Adipocyte (in vitro differentiated cells): ENCODE measurements at regions not wholly inside any gene's neighbourhood (a gene's known extent, or its start where the extent isn't known, plus 50 kb on each side); places are given as distances from the start of the nearest gene placed in this dataset.
"Not testable (repeated sequence)": the region's sequence is repeated elsewhere in the genome, so short reads cannot be mapped to it uniquely, and the experiment has no call there.

Experiments used
- DNase-seq: peaks from one replicate; pipeline ENCODE4 v3.0.0-alpha.2; 2015; ENCODE audit warnings: low read depth
- H3K27me3 ChIP-seq: replicated peaks from 2 replicates; pipeline ENCODE4 v1.7.0; 2013; ENCODE audit warnings: mild to moderate bottlenecking, low read length, moderate library complexity; ENCODE audit not compliant: control insufficient read depth, insufficient read depth
- H3K36me3 ChIP-seq: 2 replicates; pipeline ENCODE4 v1.7.0; 2013; ENCODE audit warnings: low read length, mild to moderate bottlenecking, moderate library complexity; ENCODE audit not compliant: control insufficient read depth, insufficient read depth, severe bottlenecking
- H3K4me1 ChIP-seq: 2 replicates; pipeline ENCODE4 v1.7.0; 2013; ENCODE audit warnings: mild to moderate bottlenecking, low read length, moderate library complexity; ENCODE audit not compliant: control insufficient read depth, insufficient read depth
- H3K4me3 ChIP-seq: 2 replicates; pipeline ENCODE4 v1.7.0; 2013; ENCODE audit warnings: mild to moderate bottlenecking, low read length, moderate library complexity
- H3K9ac ChIP-seq: 2 replicates; pipeline ENCODE4 v1.7.0; 2013; ENCODE audit warnings: mild to moderate bottlenecking, low read length, moderate library complexity
- H3K9me3 ChIP-seq: 2 replicates; pipeline ENCODE4 v1.7.0; 2013; ENCODE audit warnings: mild to moderate bottlenecking, low read length, moderate library complexity; ENCODE audit not compliant: control insufficient read depth

- Histone ChIP-seq H3K4me3 (no peak overlapping the region), H3K27me3 (no peaks in the 10 kb centered on the region), H3K9ac (no peak overlapping the region), H3K36me3 (no peaks in the 10 kb centered on the region), H3K4me1 (peaks cover 7% of the 10 kb centered on the region), H3K9me3 (no peaks in the 10 kb centered on the region)
- DNase-seq, result no peak
These were observed 175.3 kb upstream of the FGF13 start for GRCh38 chrX:138886769-138887168.

GRCh38 chrX:138885886-138886285 lies 174.4 kb upstream of the FGF13 start:
- Histone ChIP-seq H3K4me3 (peak overlapping the region; percentile 5), H3K36me3 (no peaks in the 10 kb centered on the region), H3K4me1 (peaks cover 7% of the 10 kb centered on the region), H3K27me3 (no peaks in the 10 kb centered on the region), H3K9ac (no peak overlapping the region), H3K9me3 (no peaks in the 10 kb centered on the region)
- no peak for DNase-seq

- not testable (repeated sequence) for H3K36me3 ChIP-seq, H3K4me1 ChIP-seq, DNase-seq, H3K9me3 ChIP-seq, H3K27me3 ChIP-seq, H3K9ac ChIP-seq, H3K4me3 ChIP-seq
These were observed 168.8 kb upstream of the FGF13 start for GRCh38 chrX:138880293-138880692.

GRCh38 chrX:138877746-138878145 lies 166.2 kb upstream of the FGF13 start:
- no peak for DNase-seq
- H3K9me3 ChIP-seq, result peaks cover 5% of the 10 kb centered on the region
- no peaks in the 10 kb centered on the region for H3K36me3 ChIP-seq
- no peak overlapping the region for H3K9ac ChIP-seq
- no peak overlapping the region for H3K4me3 ChIP-seq
- H3K4me1 ChIP-seq, result no peaks in the 10 kb centered on the region
- H3K27me3 ChIP-seq, result no peaks in the 10 kb centered on the region

DNA sequence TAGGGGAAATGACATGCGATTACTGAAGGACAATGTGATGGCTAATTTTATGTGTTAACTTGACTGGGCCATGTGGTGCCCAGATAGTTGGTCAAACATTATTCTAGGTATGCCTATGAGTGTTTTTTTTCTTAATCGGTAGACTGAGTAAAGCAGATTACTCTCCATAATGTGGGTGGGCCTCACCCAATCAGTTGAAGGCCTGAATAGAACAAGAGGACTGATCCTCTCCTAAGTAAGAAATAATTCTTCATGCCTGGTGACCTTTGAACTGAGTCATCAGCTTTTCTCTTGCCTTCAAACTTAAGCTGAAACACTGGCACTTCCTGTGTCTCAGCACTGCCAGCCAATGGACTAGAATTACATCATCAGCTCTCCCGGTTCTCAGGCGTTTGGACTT lies 164.0 kb upstream of the FGF13 start:
- Histone ChIP-seq H3K9ac (no peak overlapping the region), H3K4me3 (no peak overlapping the region), H3K27me3 (no peaks in the 10 kb centered on the region), H3K9me3 (peaks cover 5% of the 10 kb centered on the region), H3K4me1 (no peaks in the 10 kb centered on the region), H3K36me3 (no peaks in the 10 kb centered on the region)
- DNase-seq, result no peak

- Histone ChIP-seq H3K9me3 (peaks cover 5% of the 10 kb centered on the region), H3K27me3 (no peaks in the 10 kb centered on the region), H3K4me3 (no peak overlapping the region), H3K9ac (no peak overlapping the region), H3K4me1 (no peaks in the 10 kb centered on the region), H3K36me3 (no peaks in the 10 kb centered on the region)
- DNase-seq, result no peak
These were observed 162.9 kb upstream of the FGF13 start for GRCh38 chrX:138874271-138874935.

DNA sequence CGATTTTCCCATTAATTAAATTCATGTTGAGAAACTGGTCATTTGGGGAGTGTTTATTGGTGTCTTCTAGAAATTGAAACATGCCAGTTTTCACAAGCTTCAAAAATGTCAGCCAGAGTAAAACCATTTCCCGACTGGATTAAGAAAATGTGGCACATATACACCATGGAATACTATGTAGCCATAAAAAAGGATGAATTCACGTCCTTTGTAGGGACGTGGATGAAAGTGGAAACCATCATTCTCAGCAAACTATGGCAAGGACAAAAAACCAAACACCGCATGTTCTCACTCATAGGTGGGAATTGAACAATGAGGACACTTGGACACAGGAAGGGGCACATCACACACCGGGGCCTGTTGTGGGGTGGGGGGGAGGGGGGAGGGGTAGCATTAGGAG lies 162.1 kb upstream of the FGF13 start:
- not testable (repeated sequence) for H3K36me3 ChIP-seq, H3K4me1 ChIP-seq, H3K4me3 ChIP-seq, H3K27me3 ChIP-seq, H3K9ac ChIP-seq, H3K9me3 ChIP-seq, DNase-seq

- Histone ChIP-seq H3K4me1 (no peaks in the 10 kb centered on the region), H3K27me3 (no peaks in the 10 kb centered on the region), H3K4me3 (no peak overlapping the region)
These were observed 161.0 kb upstream of the FGF13 start for GRCh38 chrX:138872537-138872936.

GRCh38 chrX:138871739-138872138 lies 160.2 kb upstream of the FGF13 start:
- peaks cover 5% of the 10 kb centered on the region for H3K9me3 ChIP-seq
- DNase-seq, result no peak
- no peaks in the 10 kb centered on the region for H3K36me3 ChIP-seq
- H3K4me1 ChIP-seq, result no peaks in the 10 kb centered on the region
- no peak overlapping the region for H3K9ac ChIP-seq
- H3K27me3 ChIP-seq, result no peaks in the 10 kb centered on the region
- H3K4me3 ChIP-seq, result no peak overlapping the region

More at GRCh38 chrX:138872537-138872936, 161.0 kb upstream of the FGF13 start:
- no peak for DNase-seq
- Histone ChIP-seq H3K36me3 (no peaks in the 10 kb centered on the region), H3K9ac (no peak overlapping the region), H3K9me3 (peaks cover 5% of the 10 kb centered on the region)

DNA sequence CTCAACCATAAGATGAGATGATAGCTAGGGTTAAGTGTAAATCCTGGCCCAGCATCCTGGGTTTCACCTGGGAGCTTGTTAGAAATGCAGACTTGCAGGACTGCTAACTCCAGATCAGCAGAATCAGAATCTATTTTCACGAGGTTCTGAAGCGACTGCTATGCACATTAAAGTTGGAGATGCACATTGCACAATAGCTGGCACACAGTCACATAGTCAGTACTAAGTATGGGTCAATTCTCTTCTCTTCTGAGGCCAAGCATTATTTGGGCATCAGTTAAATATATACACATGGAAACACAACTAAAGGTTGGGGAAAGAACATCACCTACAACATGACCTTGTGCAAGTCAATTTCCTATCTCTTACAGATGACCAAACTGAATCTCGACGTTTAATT lies 155.1 kb upstream of the FGF13 start:
- Histone ChIP-seq H3K27me3 (peaks cover 8% of the 10 kb centered on the region), H3K9me3 (no peaks in the 10 kb centered on the region), H3K4me3 (no peak overlapping the region), H3K36me3 (no peaks in the 10 kb centered on the region), H3K9ac (no peak overlapping the region), H3K4me1 (no peaks in the 10 kb centered on the region)
- DNase-seq, result no peak

DNA sequence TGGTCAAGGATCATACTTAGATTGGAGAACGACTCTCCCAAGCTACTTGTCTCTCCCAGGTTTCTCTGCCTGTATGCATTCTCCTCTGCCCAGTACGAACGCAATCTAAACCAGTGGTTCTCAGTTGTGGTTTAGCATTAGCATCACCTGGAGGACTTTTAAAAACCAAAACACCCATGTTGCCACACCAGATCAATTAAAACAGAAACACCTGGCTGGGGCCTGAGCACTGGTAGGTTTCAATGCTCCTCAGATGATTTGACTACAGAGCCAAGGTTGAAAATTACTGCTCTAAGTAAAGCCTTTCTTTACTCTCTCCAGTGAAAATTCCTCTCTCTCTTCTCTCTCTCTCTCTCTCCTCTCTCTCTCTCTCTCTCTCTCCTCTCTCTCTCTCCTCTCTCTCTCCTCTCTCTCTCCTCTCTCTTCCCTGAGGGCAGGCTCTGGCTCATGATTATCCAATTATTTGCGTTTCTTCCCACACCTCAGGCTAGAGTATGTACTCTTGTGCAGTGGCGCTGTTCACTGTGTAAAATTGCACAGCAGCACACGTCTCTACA lies 153.7 kb upstream of the FGF13 start:
- Histone ChIP-seq H3K36me3 (no peaks in the 10 kb centered on the region), H3K4me3 (no peak overlapping the region), H3K9me3 (no peaks in the 10 kb centered on the region), H3K27me3 (peaks cover 8% of the 10 kb centered on the region), H3K4me1 (no peaks in the 10 kb centered on the region), H3K9ac (no peak overlapping the region)
- DNase-seq, result no peak

DNA sequence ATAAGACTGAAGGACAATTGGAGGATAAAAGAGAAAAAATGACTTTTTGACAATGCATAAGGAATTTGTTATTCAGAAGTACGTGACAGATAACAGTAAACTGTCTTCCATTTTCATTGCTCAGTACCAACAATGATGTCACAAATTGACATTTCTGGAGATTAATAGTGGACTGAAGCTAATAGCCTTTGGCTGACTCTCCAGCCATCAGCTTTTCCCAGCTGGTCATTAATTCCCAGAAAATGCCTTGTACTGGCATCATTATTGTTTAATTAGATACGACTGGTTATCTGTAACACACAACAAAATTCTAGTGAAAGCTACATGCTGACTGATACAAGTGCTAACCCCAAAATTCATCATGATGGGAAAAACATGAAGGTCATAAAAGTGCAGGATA lies 147.9 kb upstream of the FGF13 start:
- no peak overlapping the region for H3K4me3 ChIP-seq
- peaks cover 2% of the 10 kb centered on the region for H3K4me1 ChIP-seq
- H3K27me3 ChIP-seq, result no peaks in the 10 kb centered on the region
- no peak for DNase-seq
- no peak overlapping the region for H3K9ac ChIP-seq
- H3K36me3 ChIP-seq, result no peaks in the 10 kb centered on the region
- H3K9me3 ChIP-seq, result no peaks in the 10 kb centered on the region
